ENCODE measurements at regions not wholly inside any gene's neighbourhood (a gene's known extent, or its start where the extent isn't known, plus 50 kb on each side); places are given as distances from the start of the nearest gene placed in this dataset.

- Histone ChIP-seq H3K9me3 (ENCODE audit: insufficient read depth, low read length) (no peaks in the 10 kb centered on the region), H3K36me3 (ENCODE audit: low read length) (no peaks in the 10 kb centered on the region), H3K79me2 (ENCODE audit: insufficient read depth, low read length) (no peaks in the 10 kb centered on the region), H4K20me1 (ENCODE audit: low read depth, low read length) (no peaks in the 10 kb centered on the region), H3K27me3 (ENCODE audit: low read length) (no peaks in the 10 kb centered on the region), H3K9ac (ENCODE audit: low read length) (no peak overlapping the region), H3K9me2 (replicated peaks; ENCODE audit: insufficient read depth, low read length) (no peaks in the 10 kb centered on the region), H3F3A (ENCODE audit: insufficient read depth) (no peaks in the 10 kb centered on the region), H2AFZ (ENCODE audit: low read depth, low read length, severe bottlenecking) (no peak overlapping the region), H3K4me3 (ENCODE audit: insufficient read depth, low read length, poor library complexity, severe bottlenecking) (no peak overlapping the region), H3K27ac (ENCODE audit: low read depth, low read length) (no peak overlapping the region), H3K4me2 (ENCODE audit: low read depth, low read length, poor library complexity, severe bottlenecking) (no peak overlapping the region)
- TF ChIP-seq EZH2phosphoT487 (conservative IDR thresholded peaks at IDR 0.05; ENCODE audit: low read length) (no peak), CTCF (IDR thresholded peaks at IDR 0.05; ENCODE audit: insufficient read depth, low read length, poor library complexity, severe bottlenecking) (no peak)
These were observed 162.9 kb upstream of the C1orf174 start for GRCh38 chr1:4062992-4063391.

- Histone ChIP-seq H3K9me3 (ENCODE audit: insufficient read depth, low read length) (no peaks in the 10 kb centered on the region), H3K36me3 (ENCODE audit: low read length) (no peaks in the 10 kb centered on the region), H3K27ac (ENCODE audit: low read depth, low read length) (no peak overlapping the region), H3K4me3 (ENCODE audit: insufficient read depth, low read length, poor library complexity, severe bottlenecking) (no peak overlapping the region), H3K79me2 (ENCODE audit: insufficient read depth, low read length) (no peaks in the 10 kb centered on the region), H3K9me2 (replicated peaks; ENCODE audit: insufficient read depth, low read length) (no peaks in the 10 kb centered on the region), H4K20me1 (ENCODE audit: low read depth, low read length) (no peaks in the 10 kb centered on the region), H3K9ac (ENCODE audit: low read length) (no peak overlapping the region), H3F3A (ENCODE audit: insufficient read depth) (no peaks in the 10 kb centered on the region), H3K4me2 (ENCODE audit: low read depth, low read length, poor library complexity, severe bottlenecking) (no peak overlapping the region), H3K27me3 (ENCODE audit: low read length) (no peaks in the 10 kb centered on the region), H2AFZ (ENCODE audit: low read depth, low read length, severe bottlenecking) (no peak overlapping the region)
- TF ChIP-seq EZH2phosphoT487 (conservative IDR thresholded peaks at IDR 0.05; ENCODE audit: low read length) (no peak), CTCF (IDR thresholded peaks at IDR 0.05; ENCODE audit: insufficient read depth, low read length, poor library complexity, severe bottlenecking) (no peak)
These were observed 163.4 kb upstream of the C1orf174 start for GRCh38 chr1:4063516-4063915.

- Histone ChIP-seq H3K9me2 (replicated peaks; ENCODE audit: insufficient read depth, low read length) (no peaks in the 10 kb centered on the region), H3K4me2 (ENCODE audit: low read depth, low read length, poor library complexity, severe bottlenecking) (no peak overlapping the region), H3K79me2 (ENCODE audit: insufficient read depth, low read length) (no peaks in the 10 kb centered on the region), H3K9ac (ENCODE audit: low read length) (no peak overlapping the region), H3K27me3 (ENCODE audit: low read length) (no peaks in the 10 kb centered on the region), H3K27ac (ENCODE audit: low read depth, low read length) (no peak overlapping the region), H4K20me1 (ENCODE audit: low read depth, low read length) (no peaks in the 10 kb centered on the region), H3K9me3 (ENCODE audit: insufficient read depth, low read length) (no peaks in the 10 kb centered on the region), H3F3A (ENCODE audit: insufficient read depth) (no peaks in the 10 kb centered on the region), H3K36me3 (ENCODE audit: low read length) (no peaks in the 10 kb centered on the region), H2AFZ (ENCODE audit: low read depth, low read length, severe bottlenecking) (no peak overlapping the region), H3K4me3 (ENCODE audit: insufficient read depth, low read length, poor library complexity, severe bottlenecking) (no peak overlapping the region)
- no peak for TF ChIP-seq CTCF (IDR thresholded peaks at IDR 0.05; ENCODE audit: insufficient read depth, low read length, poor library complexity, severe bottlenecking)
- TF ChIP-seq EZH2phosphoT487 (conservative IDR thresholded peaks at IDR 0.05; ENCODE audit: low read length), result no peak
These were observed 164.2 kb upstream of the C1orf174 start for GRCh38 chr1:4064150-4064889.
